Lung (tissue), 11 donors: ENCODE measurements at regions not wholly inside any gene's neighbourhood (a gene's known extent, or its start where the extent isn't known, plus 50 kb on each side); places are given as distances from the start of the nearest gene placed in this dataset.
"Not testable (repeated sequence)": the region's sequence is repeated elsewhere in the genome, so short reads cannot be mapped to it uniquely, and the experiment has no call there.

Experiments
- ATAC-seq: fragments of 200-7000 bp; cut with Tn5 transposase; one replicate; pipeline ENCODE4 v1.9.1; 2020; ENCODE audit warnings: moderate number of reproducible peaks; ENCODE audit not compliant: insufficient read depth, low FRiP score
- DNase-seq, 3 donors: peaks; one replicate each; pipeline ENCODE4 v3.0.0-alpha.2; 2013 to 2017
- H3K27ac ChIP-seq, 2 donors: one replicate each; pipeline ENCODE4 v1.5.1; 2013; ENCODE audit warnings: mild to moderate bottlenecking in 2 of 2, moderate library complexity in 2 of 2, control low read depth in 1 of 2, inconsistent platforms in 1 of 2, low read depth in 1 of 2, low read length in 1 of 2
- H3K27me3 ChIP-seq, 3 donors: one replicate each; pipeline ENCODE4 v1.5.1; 2013; ENCODE audit warnings: low read length in 2 of 3; ENCODE audit not compliant: control insufficient read depth in 3 of 3, insufficient read depth in 3 of 3
- H3K36me3 ChIP-seq, 4 donors: one replicate each; pipeline ENCODE4 v1.5.1; 2013; ENCODE audit warnings: low read length in 4 of 4, mild to moderate bottlenecking in 1 of 4, moderate library complexity in 1 of 4; ENCODE audit not compliant: control insufficient read depth in 4 of 4, insufficient read depth in 4 of 4
- H3K4me1 ChIP-seq, 5 donors: one replicate each; pipeline ENCODE4 v1.5.1; 2013; ENCODE audit warnings: low read length in 5 of 5, mild to moderate bottlenecking in 2 of 5, moderate library complexity in 1 of 5; ENCODE audit not compliant: control insufficient read depth in 5 of 5, insufficient read depth in 5 of 5
- H3K4me3 ChIP-seq: one replicate; pipeline ENCODE4 v1.5.1; 2013; ENCODE audit warnings: mild to moderate bottlenecking, control low read depth, moderate library complexity
- H3K9ac ChIP-seq, 2 donors: one replicate each; pipeline ENCODE4 v1.5.1; 2013; ENCODE audit warnings: low read length in 2 of 2, control low read depth in 1 of 2; ENCODE audit not compliant: insufficient read depth in 1 of 2
- H3K9me3 ChIP-seq, 4 donors: one replicate each; pipeline ENCODE4 v1.5.1; 2013; ENCODE audit warnings: low read length in 3 of 4, mild to moderate bottlenecking in 1 of 4, moderate library complexity in 1 of 4; ENCODE audit not compliant: control insufficient read depth in 4 of 4, insufficient read depth in 3 of 4
- CTCF ChIP-seq: IDR thresholded peaks from 2 replicates; pipeline ENCODE4 v1.5.1; 2012; ENCODE audit warnings: mild to moderate bottlenecking; ENCODE audit errors: control extremely low read depth, extremely low read depth
- WGBS, 2 donors: extraction: QIAGEN DNeasy Blood & Tissue Kit; methylation state at CpG; one replicate each; pipeline ENCODE4 v1.1.7; 2013; 5-methylcytosine and 5-hydroxymethylcytosine counted together
- donor health status: control.
- donor health status: control.
- donor health status: Bipolar disorder and iron deficiency.
- donor health status: healthy.
- donor health status: DM: yes; HTN: yes; CAD: no.

GRCh38 chr6:144530118-144530517 is 245.0 kb downstream of the UTRN start:
- DNase-seq (no peak), ATAC-seq (no peak)
- WGBS, 2 donors, result 91 to 94% methylated on average over 2 of the region's 2 CpGs
- no peak overlapping the region for H3K9ac ChIP-seq
- no peaks in the 10 kb centered on the region for H3K4me1 ChIP-seq
- H3K27ac ChIP-seq, result no peak overlapping the region
- H3K4me3 ChIP-seq, result no peak overlapping the region
- H3K9me3 ChIP-seq, result no peaks in the 10 kb centered on the region
- H3K27me3 ChIP-seq, result no peaks in the 10 kb centered on the region
- TF ChIP-seq CTCF, result no peak
- H3K36me3 ChIP-seq, result peaks cover 0 to 23% (median 14%) of the 10 kb centered on the region in 4 donors

- not testable (repeated sequence) for H3K27me3 ChIP-seq, DNase-seq, H3K4me1 ChIP-seq, H3K9me3 ChIP-seq, H3K4me3 ChIP-seq, H3K9ac ChIP-seq, ATAC-seq, H3K27ac ChIP-seq
- WGBS, 2 donors, result 86 to 90% methylated on average over 3 of the region's 3 CpGs
- peaks cover 0 to 20% (median 15%) of the 10 kb centered on the region in 4 donors for H3K36me3 ChIP-seq
Observed at GRCh38 chr6:144532238-144532637, 247.1 kb downstream of the UTRN start.

GRCh38 chr6:144534180-144534579 is 249.0 kb downstream of the UTRN start:
- Histone ChIP-seq H3K4me1 (peaks cover 0 to 2% (median 0%) of the 10 kb centered on the region in 5 donors), H3K27ac (no peak overlapping the region), H3K36me3 (peaks cover 0 to 13% (median 11%) of the 10 kb centered on the region in 4 donors), H3K27me3 (no peaks in the 10 kb centered on the region), H3K9me3 (no peaks in the 10 kb centered on the region), H3K4me3 (no peak overlapping the region), H3K9ac (no peak overlapping the region)
- ATAC-seq (no peak), DNase-seq (no peak)
- TF ChIP-seq CTCF, result no peak
- 86 to 92% methylated on average over 3 of the region's 3 CpGs for WGBS, 2 donors

- ATAC-seq (no peak), DNase-seq (no peak)
- Histone ChIP-seq H3K27me3 (no peaks in the 10 kb centered on the region), H3K9ac (no peak overlapping the region), H3K36me3 (peaks cover 5 to 17% (median 10%) of the 10 kb centered on the region in 4 donors), H3K4me3 (no peak overlapping the region), H3K9me3 (no peaks in the 10 kb centered on the region), H3K4me1 (peaks cover 0 to 2% (median 0%) of the 10 kb centered on the region in 5 donors), H3K27ac (no peak overlapping the region)
- 73 to 83% methylated on average over 2 of the region's 2 CpGs for WGBS, 2 donors
- TF ChIP-seq CTCF, result no peak
Observed at GRCh38 chr6:144535630-144536029, 250.5 kb downstream of the UTRN start.
